ENCODE measurements at regions not wholly inside any gene's neighbourhood (a gene's known extent, or its start where the extent isn't known, plus 50 kb on each side); places are given as distances from the start of the nearest gene placed in this dataset.

DNA sequence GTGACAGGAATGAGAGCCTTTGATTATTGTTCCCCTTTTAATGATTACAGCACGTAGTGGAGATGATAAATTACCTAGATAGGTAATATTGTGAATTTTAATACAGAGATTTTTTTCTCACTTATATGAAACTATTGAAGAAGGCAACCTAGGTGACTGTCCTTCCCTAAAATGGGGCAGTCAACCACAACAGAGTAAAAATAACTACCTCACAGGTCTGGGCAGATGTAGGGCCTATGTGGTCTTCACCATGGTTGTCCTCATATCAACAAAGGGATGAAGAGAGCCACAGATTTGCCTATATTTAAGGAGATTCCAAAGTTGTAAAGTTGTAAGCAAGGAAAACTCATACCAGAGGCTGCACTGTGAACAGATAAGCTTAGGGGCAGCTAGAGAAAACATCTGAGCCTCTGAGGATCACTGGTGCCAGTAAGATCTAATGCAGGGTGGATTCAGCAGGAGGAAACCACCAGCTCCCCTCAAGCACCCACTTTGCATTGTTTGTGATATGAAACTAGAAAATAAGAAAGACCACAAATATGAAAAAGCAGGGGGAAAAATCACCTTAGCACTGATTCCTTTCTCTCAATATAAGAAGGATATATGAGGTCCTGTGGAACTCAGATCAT, 547.9 kb upstream of the GALNTL6 start:
- Histone ChIP-seq H3K4me3 (no peak overlapping the region), H3K9ac (ENCODE audit: insufficient read depth in 1 of 2, low read length in 2 of 2) (no peak overlapping the region), H3K27ac (ENCODE audit: low read depth in 1 of 2, low read length in 1 of 2) (no peak overlapping the region), H3K36me3 (ENCODE audit: control insufficient read depth in 4 of 4, insufficient read depth in 4 of 4, low read length in 4 of 4) (no peaks in the 10 kb centered on the region), H3K4me1 (ENCODE audit: control insufficient read depth in 5 of 5, insufficient read depth in 5 of 5, low read length in 5 of 5) (no peaks in the 10 kb centered on the region), H3K9me3 (ENCODE audit: control insufficient read depth in 4 of 4, insufficient read depth in 3 of 4, low read length in 3 of 4) (no peaks in the 10 kb centered on the region), H3K27me3 (ENCODE audit: control insufficient read depth in 3 of 3, insufficient read depth in 3 of 3, low read length in 2 of 3) (no peaks in the 10 kb centered on the region)
- ATAC-seq (ENCODE audit: insufficient read depth, low FRiP score) (no peak), DNase-seq (no peak)
- TF ChIP-seq, protein P1, sequence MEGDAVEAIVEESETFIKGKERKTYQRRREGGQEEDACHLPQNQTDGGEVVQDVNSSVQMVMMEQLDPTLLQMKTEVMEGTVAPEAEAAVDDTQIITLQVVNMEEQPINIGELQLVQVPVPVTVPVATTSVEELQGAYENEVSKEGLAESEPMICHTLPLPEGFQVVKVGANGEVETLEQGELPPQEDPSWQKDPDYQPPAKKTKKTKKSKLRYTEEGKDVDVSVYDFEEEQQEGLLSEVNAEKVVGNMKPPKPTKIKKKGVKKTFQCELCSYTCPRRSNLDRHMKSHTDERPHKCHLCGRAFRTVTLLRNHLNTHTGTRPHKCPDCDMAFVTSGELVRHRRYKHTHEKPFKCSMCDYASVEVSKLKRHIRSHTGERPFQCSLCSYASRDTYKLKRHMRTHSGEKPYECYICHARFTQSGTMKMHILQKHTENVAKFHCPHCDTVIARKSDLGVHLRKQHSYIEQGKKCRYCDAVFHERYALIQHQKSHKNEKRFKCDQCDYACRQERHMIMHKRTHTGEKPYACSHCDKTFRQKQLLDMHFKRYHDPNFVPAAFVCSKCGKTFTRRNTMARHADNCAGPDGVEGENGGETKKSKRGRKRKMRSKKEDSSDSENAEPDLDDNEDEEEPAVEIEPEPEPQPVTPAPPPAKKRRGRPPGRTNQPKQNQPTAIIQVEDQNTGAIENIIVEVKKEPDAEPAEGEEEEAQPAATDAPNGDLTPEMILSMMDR (IDR thresholded peaks at IDR 0.05; ENCODE audit: control extremely low read depth, extremely low read depth): no peak
- 76 to 91% methylated on average over 1 of the region's 1 CpG for WGBS, 2 donors

DNA sequence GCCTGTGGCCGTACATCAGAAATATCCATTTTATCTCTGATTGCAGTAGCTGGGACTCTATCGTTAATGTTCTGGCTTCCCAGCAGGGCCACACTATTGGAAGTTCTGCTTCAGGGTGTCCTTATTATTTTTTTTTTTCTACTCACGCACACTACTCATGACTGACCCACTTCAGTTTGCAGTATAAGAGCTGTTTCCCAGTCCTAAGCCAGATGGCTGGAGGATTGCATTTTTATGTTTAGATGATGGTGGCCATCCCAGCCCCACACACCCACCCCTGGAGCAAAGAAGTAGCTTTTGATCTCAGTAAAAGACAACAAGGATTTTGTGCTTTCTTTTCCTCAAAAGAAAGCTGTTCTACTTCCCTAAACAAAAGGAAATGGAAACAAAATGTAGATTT, 557.0 kb upstream of the GALNTL6 start:
- no peaks in the 10 kb centered on the region for H3K27me3 ChIP-seq (ENCODE audit: control insufficient read depth in 3 of 3, insufficient read depth in 3 of 3, low read length in 2 of 3)
- no peaks in the 10 kb centered on the region for H3K9me3 ChIP-seq (ENCODE audit: control insufficient read depth in 4 of 4, insufficient read depth in 3 of 4, low read length in 3 of 4)
- WGBS, 2 donors: 81 to 90% methylated on average over 3 of the region's 3 CpGs
- ATAC-seq (ENCODE audit: insufficient read depth, low FRiP score): no peak
- TF ChIP-seq, protein P1 (IDR thresholded peaks at IDR 0.05; ENCODE audit: control extremely low read depth, extremely low read depth): no peak
- H3K36me3 ChIP-seq (ENCODE audit: control insufficient read depth in 4 of 4, insufficient read depth in 4 of 4, low read length in 4 of 4): no peaks in the 10 kb centered on the region
- DNase-seq: no peak
- no peak overlapping the region for H3K27ac ChIP-seq (ENCODE audit: low read depth in 1 of 2, low read length in 1 of 2)
- H3K4me1 ChIP-seq (ENCODE audit: control insufficient read depth in 5 of 5, insufficient read depth in 5 of 5, low read length in 5 of 5): no peaks in the 10 kb centered on the region
- H3K9ac ChIP-seq (ENCODE audit: insufficient read depth in 1 of 2, low read length in 2 of 2): no peak overlapping the region
- H3K4me3 ChIP-seq: no peak overlapping the region

GRCh38 chr4:171246948-171247347, 566.3 kb upstream of the GALNTL6 start:
- Histone ChIP-seq H3K27me3 (ENCODE audit: control insufficient read depth in 3 of 3, insufficient read depth in 3 of 3, low read length in 2 of 3) (no peaks in the 10 kb centered on the region), H3K4me3 (no peak overlapping the region), H3K27ac (ENCODE audit: low read depth in 1 of 2, low read length in 1 of 2) (no peak overlapping the region), H3K4me1 (ENCODE audit: control insufficient read depth in 5 of 5, insufficient read depth in 5 of 5, low read length in 5 of 5) (no peaks in the 10 kb centered on the region), H3K9ac (ENCODE audit: insufficient read depth in 1 of 2, low read length in 2 of 2) (no peak overlapping the region), H3K36me3 (ENCODE audit: control insufficient read depth in 4 of 4, insufficient read depth in 4 of 4, low read length in 4 of 4) (no peaks in the 10 kb centered on the region), H3K9me3 (ENCODE audit: control insufficient read depth in 4 of 4, insufficient read depth in 3 of 4, low read length in 3 of 4) (no peaks in the 10 kb centered on the region)
- TF ChIP-seq, protein P1 (IDR thresholded peaks at IDR 0.05; ENCODE audit: control extremely low read depth, extremely low read depth): no peak
- ATAC-seq (ENCODE audit: insufficient read depth, low FRiP score): no peak
- DNase-seq: no peak

DNA sequence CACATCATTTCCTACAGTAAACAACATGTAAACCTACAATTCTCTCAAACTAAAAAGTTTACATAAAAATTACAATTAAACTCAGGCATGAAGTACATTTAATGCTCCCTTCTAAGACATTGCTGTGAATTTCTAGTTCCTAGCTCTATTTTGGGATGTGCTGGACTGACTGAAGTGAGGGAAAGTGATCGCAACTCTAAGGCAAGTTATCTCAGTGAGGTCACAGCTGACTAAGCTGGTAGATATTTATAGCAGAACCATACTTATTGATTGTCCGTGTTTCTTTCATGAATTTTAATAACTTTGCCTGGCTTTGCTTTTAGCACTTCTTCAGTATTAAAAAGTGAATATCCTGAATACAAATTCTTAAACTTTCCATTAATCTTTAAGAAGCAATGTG, 570.4 kb upstream of the GALNTL6 start:
- Histone ChIP-seq H3K36me3 (ENCODE audit: control insufficient read depth in 4 of 4, insufficient read depth in 4 of 4, low read length in 4 of 4) (no peaks in the 10 kb centered on the region), H3K9me3 (ENCODE audit: control insufficient read depth in 4 of 4, insufficient read depth in 3 of 4, low read length in 3 of 4) (no peaks in the 10 kb centered on the region), H3K27ac (ENCODE audit: low read depth in 1 of 2, low read length in 1 of 2) (no peak overlapping the region), H3K9ac (ENCODE audit: insufficient read depth in 1 of 2, low read length in 2 of 2) (no peak overlapping the region), H3K27me3 (ENCODE audit: control insufficient read depth in 3 of 3, insufficient read depth in 3 of 3, low read length in 2 of 3) (no peaks in the 10 kb centered on the region), H3K4me3 (no peak overlapping the region), H3K4me1 (ENCODE audit: control insufficient read depth in 5 of 5, insufficient read depth in 5 of 5, low read length in 5 of 5) (no peaks in the 10 kb centered on the region)
- TF ChIP-seq, protein P1 (IDR thresholded peaks at IDR 0.05; ENCODE audit: control extremely low read depth, extremely low read depth): no peak
- 79 to 92% methylated on average over 2 of the region's 2 CpGs for WGBS, 2 donors
- DNase-seq (no peak), ATAC-seq (ENCODE audit: insufficient read depth, low FRiP score) (no peak)
